CD14-positive monocyte (primary cell): ENCODE measurements at regions not wholly inside any gene's neighbourhood (a gene's known extent, or its start where the extent isn't known, plus 50 kb on each side); places are given as distances from the start of the nearest gene placed in this dataset.

Source experiments
- DNase-seq, 3 donors: peaks; one replicate each; pipeline ENCODE4 v3.0.0-alpha.2; 2011 to 2022
- H2AFZ ChIP-seq: 2 replicates; pipeline ENCODE4 v1.6.0; 2012; ENCODE audit warnings: mild to moderate bottlenecking, low read depth, low read length, inconsistent platforms; ENCODE audit not compliant: insufficient read depth, poor library complexity, severe bottlenecking
- H3K27ac ChIP-seq, 2 donors: 1 replicate in 1 of 2; 2 replicates in 1 of 2; pipeline ENCODE4 v1.5.1; 2012 to 2013; ENCODE audit warnings: low read length in 2 of 2, control low read depth in 1 of 2, inconsistent platforms in 1 of 2, low read depth in 1 of 2, mild to moderate bottlenecking in 1 of 2
- H3K27me3 ChIP-seq, 2 donors: one replicate each; pipeline versions ENCODE4 v1.6.0 to v1.6.1; 2011 to 2013; ENCODE audit warnings: low read length in 2 of 2; ENCODE audit not compliant: control insufficient read depth in 2 of 2, insufficient read depth in 2 of 2
- H3K36me3 ChIP-seq, 2 donors: replicated peaks in 1 of 2; 1 replicate in 1 of 2; 2 replicates in 1 of 2; pipeline versions ENCODE4 v1.5.1 to v1.6.1; 2012 to 2013; ENCODE audit warnings: low read length in 2 of 2, control low read depth in 1 of 2, inconsistent platforms in 1 of 2, mild to moderate bottlenecking in 1 of 2; ENCODE audit not compliant: insufficient read depth in 2 of 2, control insufficient read depth in 1 of 2
- H3K4me1 ChIP-seq, 2 donors: 1 replicate in 1 of 2; 2 replicates in 1 of 2; pipeline versions ENCODE4 v1.5.1 to v1.6.1; 2012 to 2013; ENCODE audit warnings: low read length in 2 of 2, control low read depth in 1 of 2, inconsistent platforms in 1 of 2, mild to moderate bottlenecking in 1 of 2, moderate library complexity in 1 of 2; ENCODE audit not compliant: insufficient read depth in 2 of 2, control insufficient read depth in 1 of 2
- H3K4me2 ChIP-seq: replicated peaks from 2 replicates; pipeline ENCODE3; 2012; ENCODE audit warnings: low read length, moderate library complexity, mild to moderate bottlenecking; ENCODE audit not compliant: poor library complexity, severe bottlenecking; ENCODE audit errors: extremely low read depth
- H3K4me3 ChIP-seq, 3 experiments: fragments of 200-600 bp in 1 of 3; sonication (generic) in 1 of 3; replicated peaks in 1 of 3; 1 replicate in 2 of 3; 2 replicates in 1 of 3; pipeline ENCODE4 v1.5.1; 2011 to 2013; ENCODE audit warnings: low read length in 3 of 3, mild to moderate bottlenecking in 3 of 3, control low read depth in 2 of 3, low read depth in 2 of 3, inconsistent platforms in 1 of 3, moderate library complexity in 1 of 3
- H3K79me2 ChIP-seq: 2 replicates; pipeline ENCODE4 v1.6.0; 2012; ENCODE audit warnings: mild to moderate bottlenecking, control low read depth, inconsistent platforms, low read length, moderate library complexity; ENCODE audit not compliant: insufficient read depth
- H3K9ac ChIP-seq: 2 replicates; pipeline ENCODE4 v1.6.0; 2017; ENCODE audit warnings: low read length, mild to moderate bottlenecking; ENCODE audit not compliant: insufficient read depth, poor library complexity, severe bottlenecking
- H3K9me3 ChIP-seq, 2 donors: replicated peaks in 1 of 2; 1 replicate in 1 of 2; 2 replicates in 1 of 2; pipeline versions ENCODE4 v1.5.1 to v1.6.1; 2012 to 2013; ENCODE audit warnings: low read length in 2 of 2, control low read depth in 1 of 2; ENCODE audit not compliant: control insufficient read depth in 1 of 2, insufficient read depth in 1 of 2
- H4K20me1 ChIP-seq: 2 replicates; pipeline ENCODE4 v1.6.0; 2012; ENCODE audit warnings: mild to moderate bottlenecking, low read length, control low read depth, moderate library complexity; ENCODE audit not compliant: insufficient read depth
- H3K27ac Mint-ChIP-seq, 7 donors: one replicate each; pipeline ENCODE4 v1.8.0; 2020; ENCODE audit warnings: mild to moderate bottlenecking in 7 of 7, mixed read lengths in 7 of 7, moderate library complexity in 6 of 7, inconsistent platforms in 2 of 7
- H3K27me3 Mint-ChIP-seq, 3 donors: one replicate each; pipeline ENCODE4 v1.8.0; 2021 to 2022; ENCODE audit warnings: low read depth in 3 of 3, mild to moderate bottlenecking in 3 of 3, mixed read lengths in 3 of 3, moderate library complexity in 3 of 3, inconsistent platforms in 1 of 3
- H3K36me3 Mint-ChIP-seq, 2 donors: one replicate each; pipeline ENCODE4 v1.8.0; 2020; ENCODE audit warnings: mixed read lengths in 2 of 2, inconsistent platforms in 1 of 2, mild to moderate bottlenecking in 1 of 2
- H3K4me1 Mint-ChIP-seq: one replicate; pipeline ENCODE4 v1.8.0; 2020; ENCODE audit warnings: mild to moderate bottlenecking, mixed read lengths
- H3K4me3 Mint-ChIP-seq, 2 donors: one replicate each; pipeline ENCODE4 v1.8.0; 2020; ENCODE audit warnings: mild to moderate bottlenecking in 2 of 2, mixed read lengths in 2 of 2, moderate library complexity in 1 of 2
- H3K9me3 Mint-ChIP-seq, 7 donors: one replicate each; pipeline ENCODE4 v1.8.0; 2020 to 2022; ENCODE audit warnings: mixed read lengths in 7 of 7, mild to moderate bottlenecking in 6 of 7, moderate library complexity in 6 of 7, inconsistent platforms in 2 of 7
- CTCF ChIP-seq: fragments of 200-600 bp; IDR thresholded peaks from one replicate; pipeline ENCODE4 v1.8.0; 2022; ENCODE audit warnings: antibody characterized with exemption, mild to moderate bottlenecking
- WGBS: methylation state at CpG from one replicate; pipeline ENCODE4 v1.1.5; 2013; ENCODE audit warnings: missing lambda C conversion rate; ENCODE audit not compliant: insufficient coverage; 5-methylcytosine and 5-hydroxymethylcytosine counted together
- intact Hi-C, 2 donors: fragments of 100-400 bp; cut with micrococcal nuclease; formaldehyde crosslinking; loops; one replicate each; pipeline versions ENCODE4 v1.15.0 to v1.15.1; 2023

DNA sequence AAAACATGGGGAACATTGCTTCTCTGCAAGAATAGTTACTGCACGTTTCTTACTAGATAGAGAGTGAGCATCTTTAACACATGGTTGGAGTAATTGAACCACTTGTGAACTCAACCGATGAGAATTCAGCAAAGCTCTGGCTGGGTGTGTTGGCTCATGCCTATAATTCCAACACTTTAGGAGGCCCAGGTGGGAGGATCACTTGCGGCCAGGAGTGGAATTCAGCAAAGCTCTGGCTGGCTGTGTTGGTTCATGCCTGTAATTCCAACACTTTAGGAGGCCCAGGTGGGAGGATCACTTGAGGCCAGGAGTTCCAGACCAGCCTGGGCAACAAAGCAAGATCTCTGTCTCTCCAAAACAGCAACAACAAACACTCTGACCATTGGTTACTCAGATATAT lies 865.9 kb downstream of the KCNJ2 start:
- no peaks in the 10 kb centered on the region for H3K4me1 ChIP-seq
- no peak overlapping the region for H3K4me3 Mint-ChIP-seq
- H3K9me3 Mint-ChIP-seq = peaks cover 0 to 11% (median 5%) of the 10 kb centered on the region in 7 donors
- no peak overlapping the region for H3K4me2 ChIP-seq
- no peaks in the 10 kb centered on the region for H4K20me1 ChIP-seq
- H3K27ac ChIP-seq = no peak overlapping the region
- H3K4me1 Mint-ChIP-seq = no peaks in the 10 kb centered on the region
- no peak for DNase-seq
- intact Hi-C loops = no loop called here
- H3K27ac Mint-ChIP-seq = no peak overlapping the region
- H3K27me3 Mint-ChIP-seq = peaks cover 0 to 2% (median 0%) of the 10 kb centered on the region in 3 donors
- no peaks in the 10 kb centered on the region for H3K9me3 ChIP-seq
- H3K36me3 Mint-ChIP-seq = no peaks in the 10 kb centered on the region
- no peak overlapping the region for H3K9ac ChIP-seq
- H3K27me3 ChIP-seq = no peaks in the 10 kb centered on the region
- no peaks in the 10 kb centered on the region for H3K79me2 ChIP-seq
- H3K36me3 ChIP-seq = no peaks in the 10 kb centered on the region
- WGBS = 100% methylated on average over 2 of the region's 3 CpGs
- H3K4me3 ChIP-seq = no peak overlapping the region
- no peak for TF ChIP-seq CTCF
- H2AFZ ChIP-seq = no peak overlapping the region

DNA sequence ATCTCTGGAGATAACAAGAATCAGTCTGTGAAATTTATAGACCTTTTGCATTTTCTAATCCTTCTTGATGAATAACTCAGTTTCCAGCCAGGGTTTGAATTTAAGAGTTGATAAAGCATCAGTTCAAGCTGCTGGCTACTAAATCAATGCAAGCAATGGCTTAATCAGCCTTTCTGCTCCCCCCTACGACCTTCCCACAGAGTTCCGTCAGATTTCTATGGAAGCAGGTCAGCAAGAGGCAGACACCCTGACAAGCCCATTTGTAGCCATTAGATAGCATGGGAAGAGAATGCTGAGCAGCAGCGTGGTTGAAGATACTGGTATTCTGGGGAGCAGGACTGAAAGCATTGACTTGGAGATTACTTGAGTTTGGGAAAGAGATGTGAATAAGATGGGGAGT lies 868.1 kb downstream of the KCNJ2 start:
- H3K27ac ChIP-seq = no peak overlapping the region
- no peaks in the 10 kb centered on the region for H3K36me3 Mint-ChIP-seq
- no peaks in the 10 kb centered on the region for H3K4me1 ChIP-seq
- H2AFZ ChIP-seq = no peak overlapping the region
- H3K4me3 ChIP-seq = no peak overlapping the region
- peaks cover 0 to 7% (median 3%) of the 10 kb centered on the region in 7 donors for H3K9me3 Mint-ChIP-seq
- no peak overlapping the region for H3K4me2 ChIP-seq
- H3K4me1 Mint-ChIP-seq = no peaks in the 10 kb centered on the region
- no peak for DNase-seq
- intact Hi-C loops = no loop called here
- no peak overlapping the region for H3K9ac ChIP-seq
- no peaks in the 10 kb centered on the region for H3K9me3 ChIP-seq
- no peaks in the 10 kb centered on the region for H3K36me3 ChIP-seq
- H3K4me3 Mint-ChIP-seq = no peak overlapping the region
- peaks cover 0 to 2% (median 0%) of the 10 kb centered on the region in 3 donors for H3K27me3 Mint-ChIP-seq
- H3K27me3 ChIP-seq = no peaks in the 10 kb centered on the region
- no peak overlapping the region for H3K27ac Mint-ChIP-seq
- WGBS = 90% methylated on average over 1 of the region's 3 CpGs
- no peaks in the 10 kb centered on the region for H3K79me2 ChIP-seq
- no peak for TF ChIP-seq CTCF
- no peaks in the 10 kb centered on the region for H4K20me1 ChIP-seq
